ENCODE measurements at regions not wholly inside any gene's neighbourhood (a gene's known extent, or its start where the extent isn't known, plus 50 kb on each side); places are given as distances from the start of the nearest gene placed in this dataset.

GRCh38 chr6:133834472-133835170, 54.3 kb upstream of the TCF21 start:
- Histone ChIP-seq H3K9me3 (ENCODE audit: control insufficient read depth in 2 of 2, low read length in 2 of 2) (no peaks in the 10 kb centered on the region), H3K27ac (ENCODE audit: insufficient read depth, low read length, poor library complexity, severe bottlenecking) (no peak overlapping the region), H3K4me1 (ENCODE audit: control insufficient read depth, insufficient read depth, low read length, poor library complexity, severe bottlenecking) (peaks cover 3% of the 10 kb centered on the region), H3K4me3 (ENCODE audit: low read depth, low read length) (no peak overlapping the region), H3K36me3 (ENCODE audit: control insufficient read depth, insufficient read depth, low read length) (no peaks in the 10 kb centered on the region), H3K27me3 (ENCODE audit: control insufficient read depth, insufficient read depth, low read length) (peaks cover 5% of the 10 kb centered on the region)
- H3K27me3 Mint-ChIP-seq, result no peaks in the 10 kb centered on the region
- H3K9me3 Mint-ChIP-seq, result peaks cover 0 to 3% (median 0%) of the 10 kb centered on the region in 7 donors
- no peak for DNase-seq
- ATAC-seq (ENCODE audit: low read depth in 2 of 2), result no peak
- H3K4me3 Mint-ChIP-seq, result no peak overlapping the region
- H3K36me3 Mint-ChIP-seq, result no peaks in the 10 kb centered on the region
- H3K27ac Mint-ChIP-seq, result peak overlapping the region in 1 of 3 donors; percentile 17
- H3K4me1 Mint-ChIP-seq, result peaks cover 0 to 8% (median 1%) of the 10 kb centered on the region in 4 donors

- H3K9me3 Mint-ChIP-seq, result peaks cover 0 to 3% (median 0%) of the 10 kb centered on the region in 7 donors
- Histone ChIP-seq H3K9me3 (ENCODE audit: control insufficient read depth in 2 of 2, low read length in 2 of 2) (no peaks in the 10 kb centered on the region), H3K27ac (ENCODE audit: insufficient read depth, low read length, poor library complexity, severe bottlenecking) (no peak overlapping the region), H3K4me1 (ENCODE audit: control insufficient read depth, insufficient read depth, low read length, poor library complexity, severe bottlenecking) (peaks cover 3% of the 10 kb centered on the region), H3K36me3 (ENCODE audit: control insufficient read depth, insufficient read depth, low read length) (no peaks in the 10 kb centered on the region), H3K4me3 (ENCODE audit: low read depth, low read length) (no peak overlapping the region), H3K27me3 (ENCODE audit: control insufficient read depth, insufficient read depth, low read length) (peaks cover 11% of the 10 kb centered on the region)
- no peak overlapping the region for H3K27ac Mint-ChIP-seq
- H3K4me1 Mint-ChIP-seq, result peaks cover 0 to 8% (median 1%) of the 10 kb centered on the region in 4 donors
- H3K36me3 Mint-ChIP-seq, result no peaks in the 10 kb centered on the region
- no peak for DNase-seq
- peaks cover 4% of the 10 kb centered on the region for H3K27me3 Mint-ChIP-seq
- no peak for ATAC-seq (ENCODE audit: low read depth in 2 of 2)
- H3K4me3 Mint-ChIP-seq, result no peak overlapping the region
Observed at GRCh38 chr6:133835901-133836300, 53.0 kb upstream of the TCF21 start.

- H3K4me3 Mint-ChIP-seq, result peak overlapping the region in 2 of 4 donors; percentile 23 to 74
- peaks cover 0 to 8% (median 1%) of the 10 kb centered on the region in 4 donors for H3K4me1 Mint-ChIP-seq
- Histone ChIP-seq H3K4me3 (ENCODE audit: low read depth, low read length) (no peak overlapping the region), H3K36me3 (ENCODE audit: control insufficient read depth, insufficient read depth, low read length) (no peaks in the 10 kb centered on the region), H3K9me3 (ENCODE audit: control insufficient read depth in 2 of 2, low read length in 2 of 2) (no peaks in the 10 kb centered on the region), H3K4me1 (ENCODE audit: control insufficient read depth, insufficient read depth, low read length, poor library complexity, severe bottlenecking) (peaks cover 3% of the 10 kb centered on the region), H3K27me3 (ENCODE audit: control insufficient read depth, insufficient read depth, low read length) (peaks cover 13% of the 10 kb centered on the region), H3K27ac (ENCODE audit: insufficient read depth, low read length, poor library complexity, severe bottlenecking) (no peak overlapping the region)
- H3K36me3 Mint-ChIP-seq, result no peaks in the 10 kb centered on the region
- peaks cover 0 to 3% (median 0%) of the 10 kb centered on the region in 7 donors for H3K9me3 Mint-ChIP-seq
- H3K27me3 Mint-ChIP-seq, result peaks cover 9% of the 10 kb centered on the region
- DNase-seq (peak; percentile 3 to 51 (median 37)), ATAC-seq (ENCODE audit: low read depth in 2 of 2) (peak in 1 of 2 donors; percentile 43)
- H3K27ac Mint-ChIP-seq, result no peak overlapping the region
Observed at GRCh38 chr6:133837801-133838349, 51.0 kb upstream of the TCF21 start.
